Activated CD4-positive, CD25-positive, alpha-beta regulatory T cell treated with anti-CD3 and anti-CD28 coated beads, Interleukin-2, amount 50 U/mL, for 72 hours (primary cell): ENCODE measurements at regions not wholly inside any gene's neighbourhood (a gene's known extent, or its start where the extent isn't known, plus 50 kb on each side); places are given as distances from the start of the nearest gene placed in this dataset.
"Not testable (repeated sequence)": the region's sequence is repeated elsewhere in the genome, so short reads cannot be mapped to it uniquely, and the experiment has no call there.

Source experiments
- DNase-seq: peaks from one replicate; pipeline ENCODE4 v3.0.0; 2021

DNA sequence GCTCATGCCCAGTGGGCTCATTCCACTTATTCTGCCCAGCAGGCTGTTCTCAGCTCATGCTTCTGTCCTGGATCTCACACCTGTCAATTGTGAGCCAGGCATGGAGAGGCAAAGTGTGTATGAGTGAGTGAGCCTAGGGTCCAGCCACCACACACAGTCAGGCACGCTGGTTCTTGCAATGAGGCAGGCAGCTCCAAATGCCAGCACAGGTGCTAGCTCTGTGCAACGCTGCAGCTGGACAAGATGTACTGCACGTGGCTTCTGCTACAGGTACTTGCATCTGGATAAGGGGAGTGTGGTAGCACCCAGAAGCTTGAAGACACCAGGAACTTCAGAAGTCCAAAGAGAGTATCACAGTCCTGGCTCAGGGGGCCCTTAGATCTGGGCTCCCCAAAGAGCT is 1249.4 kb upstream of the IGFBP7 start:
- no peak for DNase-seq

DNA sequence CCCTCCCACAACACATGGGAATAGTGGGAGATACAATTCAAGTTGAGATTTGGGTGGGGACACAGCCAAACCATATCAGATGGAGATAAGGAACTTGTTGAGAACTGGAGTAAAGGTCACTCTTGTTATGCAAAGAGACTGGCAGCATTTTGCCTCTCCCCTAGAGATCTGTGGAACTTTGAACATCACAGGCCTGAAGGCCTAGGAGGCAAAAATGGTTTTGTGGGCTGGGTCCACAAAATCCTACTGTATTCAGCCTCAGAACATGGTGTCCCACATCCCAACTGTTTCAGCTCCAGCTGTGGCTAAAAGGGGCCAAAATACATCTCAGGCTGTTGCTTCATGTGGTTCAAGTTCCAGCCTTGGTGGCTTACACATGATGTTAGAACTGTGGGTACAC is 1247.8 kb upstream of the IGFBP7 start:
- DNase-seq, result no peak

DNA sequence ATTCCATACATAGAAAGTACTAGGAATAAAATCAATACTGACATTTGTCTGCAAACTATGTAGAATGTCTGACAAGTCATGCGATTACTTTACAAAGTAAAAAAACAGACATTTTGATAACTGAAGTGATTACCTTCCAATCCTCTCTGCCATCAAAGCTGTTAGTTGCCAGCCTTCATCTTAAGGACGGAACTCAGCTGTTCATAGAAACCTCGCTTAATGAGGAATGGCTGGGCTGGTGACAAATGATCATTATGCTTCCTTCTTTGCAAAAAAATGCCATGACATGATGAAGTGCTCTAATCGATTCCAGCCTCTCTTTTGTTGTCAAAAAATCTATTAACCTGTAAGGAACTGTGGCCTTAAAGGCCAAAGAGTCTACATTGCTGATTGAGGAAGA is 1214.9 kb upstream of the IGFBP7 start:
- DNase-seq, result no peak

DNA sequence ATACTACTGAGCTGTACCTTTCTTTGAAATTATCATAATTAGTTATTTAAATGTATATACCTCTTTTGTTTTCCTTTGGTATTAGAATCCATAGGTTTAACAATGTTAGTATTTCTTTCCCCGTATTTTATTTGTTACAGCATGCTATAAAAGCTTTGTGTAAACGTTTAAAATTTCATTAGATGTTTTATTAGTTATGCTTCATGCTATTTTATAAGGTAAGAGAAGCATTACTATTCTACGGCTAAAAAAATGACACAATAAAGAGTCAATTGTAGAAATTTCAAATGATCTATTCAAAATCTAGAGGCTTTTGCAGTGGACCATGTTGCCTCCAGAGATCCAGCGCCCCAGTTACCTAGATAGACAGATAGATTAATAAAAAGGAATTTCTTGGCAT is 1203.3 kb upstream of the IGFBP7 start:
- DNase-seq, result no peak

DNA sequence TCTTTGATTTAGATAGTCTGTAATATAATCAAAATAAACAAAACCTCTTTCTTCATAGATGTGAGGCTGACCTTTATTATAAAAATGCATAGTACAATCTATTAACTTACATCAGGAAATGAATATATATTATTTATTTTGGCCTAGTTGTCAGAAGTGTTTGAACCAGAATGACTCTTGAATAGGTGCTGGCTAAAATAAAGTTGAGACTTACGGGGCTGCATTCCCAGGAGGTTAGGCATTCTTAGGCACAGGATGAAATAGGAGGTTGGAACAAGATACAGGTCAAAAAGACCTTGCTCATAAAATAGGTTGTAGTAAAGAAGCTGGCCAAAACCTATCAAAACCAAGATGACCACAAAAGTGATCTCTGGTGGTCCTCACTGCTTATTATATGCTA is 1193.3 kb upstream of the IGFBP7 start:
- DNase-seq, result no peak

DNA sequence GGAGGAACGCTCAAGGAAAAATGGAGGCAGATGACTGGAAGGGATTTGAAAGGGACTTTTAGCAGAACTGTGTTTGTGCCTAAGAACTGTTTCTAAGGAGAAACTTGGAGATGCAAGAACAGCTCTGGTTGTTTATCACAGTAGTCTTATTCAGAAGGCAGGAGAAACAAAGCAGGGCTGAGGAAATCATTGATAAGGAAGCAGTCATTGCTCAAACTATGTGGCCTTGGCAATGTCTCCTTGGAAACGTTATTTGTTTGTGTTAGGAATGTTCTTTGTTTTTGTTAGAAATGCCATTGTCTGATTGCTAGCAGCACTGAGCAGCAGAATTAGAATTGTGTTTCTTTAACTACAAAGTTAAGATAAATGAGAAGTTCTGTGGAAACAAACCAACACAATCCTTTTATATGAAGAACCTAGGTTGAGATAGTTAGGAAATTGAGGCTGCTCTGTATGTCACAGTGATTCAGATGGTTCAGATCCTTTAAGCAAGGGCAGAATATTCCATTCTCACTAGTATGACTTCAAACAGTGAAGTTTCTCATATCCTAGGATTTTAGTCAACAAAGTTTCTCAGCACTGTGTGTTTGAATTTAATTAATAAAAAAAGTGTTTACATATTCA is 1191.3 kb upstream of the IGFBP7 start:
- DNase-seq, result no peak

DNA sequence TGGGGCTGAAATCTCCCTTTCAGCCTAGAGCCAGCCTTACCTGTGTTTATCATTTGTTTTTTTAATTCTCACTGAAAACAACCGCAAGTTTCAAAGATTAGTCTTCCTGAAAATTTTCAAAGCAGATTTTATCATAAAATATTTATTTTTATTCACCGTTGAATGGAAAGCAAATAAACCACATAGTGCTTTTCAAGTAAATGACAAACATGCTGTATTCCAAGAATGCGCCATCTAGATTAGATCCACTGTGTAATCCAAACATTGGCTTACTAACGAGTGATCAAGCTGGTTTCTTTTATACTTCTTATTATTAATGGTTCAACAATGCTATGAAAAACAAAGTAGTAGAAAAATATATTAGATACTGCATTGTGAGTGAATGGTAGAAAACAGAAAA is 1176.2 kb upstream of the IGFBP7 start:
- no peak for DNase-seq

DNA sequence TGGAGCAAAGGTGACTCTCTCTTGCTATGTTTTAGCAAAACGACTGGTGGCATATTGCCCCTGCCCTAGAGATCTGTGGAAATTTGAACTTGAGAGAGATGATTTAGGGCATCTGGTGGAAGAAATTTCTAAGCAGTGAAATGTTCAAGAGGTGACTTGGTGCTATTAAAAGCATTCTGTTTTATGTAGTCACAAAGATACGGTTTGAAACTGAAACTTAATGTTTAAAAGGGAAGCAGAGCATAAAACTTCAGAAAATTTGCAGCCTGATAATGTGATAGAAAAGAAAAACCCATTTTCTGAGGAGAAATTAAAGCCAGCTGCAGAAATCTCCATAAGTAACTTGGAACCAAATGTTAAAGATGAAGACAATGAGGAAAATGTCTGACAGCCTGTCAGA is 1170.7 kb upstream of the IGFBP7 start:
- not testable (repeated sequence) for DNase-seq

DNA sequence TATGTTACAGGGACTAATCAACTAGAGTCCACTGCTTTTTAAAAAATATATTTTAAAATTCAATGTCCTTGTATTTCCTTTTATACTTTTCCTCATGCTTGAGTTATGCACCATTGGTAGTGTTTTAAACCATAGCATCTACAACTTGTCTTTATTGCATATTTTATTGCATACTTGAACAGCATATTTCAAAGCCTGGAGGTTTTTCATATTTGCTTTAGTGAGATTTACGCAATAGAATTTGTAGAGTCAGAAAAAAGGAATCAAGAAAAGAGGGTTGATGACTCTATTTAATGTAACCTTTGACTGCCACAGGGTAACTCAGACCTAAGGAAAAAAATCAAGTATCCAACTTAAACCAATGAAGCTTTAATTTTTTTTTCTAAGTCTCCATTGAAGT is 1165.7 kb upstream of the IGFBP7 start:
- DNase-seq, result no peak

DNA sequence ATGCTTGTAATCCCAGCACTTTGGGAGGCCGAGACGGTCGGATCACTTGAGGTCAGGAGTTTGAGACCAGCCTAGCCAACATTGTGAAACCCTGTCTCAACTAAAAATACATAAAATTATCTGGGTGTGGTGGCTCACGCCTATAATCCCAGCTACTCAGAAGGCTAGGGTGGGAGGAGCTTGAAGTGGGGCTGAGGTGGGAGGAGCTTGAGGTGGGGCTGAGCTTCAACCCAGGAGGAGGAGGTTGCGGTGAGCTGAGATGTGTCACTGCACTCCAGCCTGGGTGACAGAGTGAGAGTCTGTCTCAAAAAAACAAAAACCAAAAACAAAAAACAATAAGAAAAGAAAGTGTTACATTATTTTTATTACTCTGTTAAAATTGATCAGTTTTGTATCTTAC is 1164.4 kb upstream of the IGFBP7 start:
- DNase-seq, result no peak

DNA sequence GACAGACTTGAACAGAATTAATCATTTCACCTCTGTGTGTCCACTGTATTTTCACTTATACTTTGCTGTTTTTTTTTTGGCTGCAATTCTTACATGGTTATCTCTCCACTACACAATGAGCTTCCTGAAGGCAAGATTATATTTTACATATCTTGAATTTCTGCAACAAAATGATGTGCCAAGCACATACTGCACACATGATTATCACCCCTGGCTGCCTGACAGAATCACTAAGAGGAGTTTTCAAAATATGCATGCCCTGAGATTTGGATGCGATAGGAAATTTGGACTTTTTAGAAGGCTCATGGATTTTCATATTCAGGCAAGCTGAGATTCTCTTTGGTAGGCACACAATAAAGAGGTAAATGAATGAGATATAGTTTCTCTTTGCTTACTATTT is 1162.1 kb upstream of the IGFBP7 start:
- no peak for DNase-seq

DNA sequence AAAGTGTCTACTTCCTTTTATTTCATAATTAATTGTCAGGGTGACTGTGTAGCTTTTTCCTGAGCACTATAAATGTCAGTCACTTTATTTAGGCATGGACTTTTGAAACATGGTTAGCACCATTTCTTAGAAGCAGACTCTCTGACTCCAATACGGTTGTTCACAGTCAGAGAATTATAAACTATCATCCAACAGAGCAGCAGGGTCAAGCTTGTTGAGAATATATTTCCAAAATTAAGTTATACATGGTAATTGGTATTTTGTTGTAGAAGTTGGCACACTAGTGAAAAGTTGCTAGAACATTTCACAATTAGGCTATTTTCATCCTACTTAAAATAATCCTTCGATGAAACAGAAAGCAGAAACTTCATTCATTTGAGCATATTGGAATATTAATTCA is 1155.5 kb upstream of the IGFBP7 start:
- no peak for DNase-seq

DNA sequence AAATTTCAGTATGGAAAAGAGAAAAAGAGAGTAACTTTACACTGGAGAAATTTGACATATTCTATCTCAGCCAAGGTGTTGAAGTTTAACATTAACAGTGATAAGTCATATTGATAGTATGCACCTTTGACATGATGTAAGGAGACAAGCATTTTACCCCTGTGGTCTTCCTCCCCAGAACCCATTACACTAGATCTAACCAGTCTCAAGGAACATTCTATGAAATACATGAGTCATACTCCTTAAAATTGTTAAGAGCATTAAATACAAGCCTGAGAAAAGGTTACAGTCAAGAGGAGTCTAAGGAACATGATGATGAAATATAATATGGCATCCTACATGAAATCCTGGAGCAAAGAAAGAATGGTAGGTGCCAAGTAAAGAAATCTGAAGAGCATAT is 1151.3 kb upstream of the IGFBP7 start:
- no peak for DNase-seq

DNA sequence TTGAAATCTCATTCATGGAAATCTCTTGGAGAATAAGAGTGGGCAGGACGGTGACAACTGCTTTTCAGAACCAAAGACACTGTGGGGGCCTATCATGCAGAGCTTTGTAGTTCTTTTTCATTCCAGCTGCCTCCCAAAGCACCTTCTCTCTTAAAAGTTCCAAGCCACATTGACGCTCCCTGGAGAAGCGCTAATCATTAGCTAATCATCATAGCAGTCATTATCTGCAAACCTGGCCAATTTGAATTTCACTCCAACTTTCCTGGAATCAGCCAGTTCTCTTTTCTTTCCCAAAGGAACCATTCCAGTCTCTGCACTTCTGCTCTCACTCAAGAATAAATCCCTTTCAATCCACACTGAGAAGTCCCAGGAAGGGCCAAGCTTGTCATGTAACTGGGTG is 1144.1 kb upstream of the IGFBP7 start:
- DNase-seq, result no peak

DNA sequence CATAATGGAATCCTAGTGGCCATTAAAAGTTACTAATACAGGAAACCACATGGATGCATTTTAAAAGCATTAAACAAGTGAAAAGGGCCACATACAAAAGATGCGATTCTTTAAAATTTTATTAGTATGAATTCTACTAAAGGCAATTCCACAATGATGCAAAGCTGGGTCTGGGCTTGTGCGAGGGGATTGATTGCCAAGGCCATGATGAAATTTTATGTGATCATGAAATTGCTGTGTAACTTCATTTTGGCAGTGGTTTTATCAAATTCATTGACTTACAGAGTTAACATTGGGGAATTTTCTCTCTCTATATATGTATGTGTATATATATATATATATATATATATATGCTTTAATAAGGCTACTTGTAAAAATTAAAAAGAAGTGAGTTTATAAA is 1142.5 kb upstream of the IGFBP7 start:
- DNase-seq, result no peak

DNA sequence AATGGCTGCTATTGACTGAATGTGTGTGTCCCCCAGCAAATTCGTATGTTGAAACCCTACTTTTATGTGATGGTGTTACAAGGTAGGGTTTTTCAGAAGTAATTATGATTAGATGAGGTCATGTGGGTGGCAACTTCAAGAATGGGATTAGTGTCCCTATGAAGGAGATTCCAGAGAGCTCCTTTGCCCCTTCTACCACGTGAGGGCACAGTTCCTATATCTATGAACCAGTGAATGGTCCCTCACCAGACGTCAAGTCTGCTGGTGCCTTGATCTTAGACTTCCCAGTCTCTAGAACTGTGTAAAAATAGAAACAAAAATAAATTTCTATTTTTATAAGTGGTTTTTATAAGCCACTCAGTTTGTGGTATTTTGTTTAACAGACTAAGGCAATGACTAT is 1137.6 kb upstream of the IGFBP7 start:
- no peak for DNase-seq

DNA sequence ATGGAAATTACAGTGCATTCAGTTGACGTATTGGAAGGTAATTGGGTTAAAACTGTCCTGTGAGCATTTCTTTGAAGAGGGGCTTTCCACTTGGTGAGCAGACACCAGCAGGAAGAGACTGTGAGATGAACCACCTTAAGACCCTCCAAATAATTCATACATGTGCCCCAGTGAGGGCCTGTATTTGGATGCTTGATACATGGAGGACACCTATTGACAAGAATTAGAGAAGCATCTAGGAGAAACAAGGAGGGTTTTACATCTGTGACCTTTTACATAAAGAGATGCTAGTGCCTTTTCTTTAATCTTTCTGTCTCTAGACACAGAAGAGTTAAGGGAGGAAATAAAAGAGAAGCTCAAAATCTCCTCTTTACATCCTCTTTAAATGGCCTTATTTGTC is 1115.3 kb upstream of the IGFBP7 start:
- no peak for DNase-seq

DNA sequence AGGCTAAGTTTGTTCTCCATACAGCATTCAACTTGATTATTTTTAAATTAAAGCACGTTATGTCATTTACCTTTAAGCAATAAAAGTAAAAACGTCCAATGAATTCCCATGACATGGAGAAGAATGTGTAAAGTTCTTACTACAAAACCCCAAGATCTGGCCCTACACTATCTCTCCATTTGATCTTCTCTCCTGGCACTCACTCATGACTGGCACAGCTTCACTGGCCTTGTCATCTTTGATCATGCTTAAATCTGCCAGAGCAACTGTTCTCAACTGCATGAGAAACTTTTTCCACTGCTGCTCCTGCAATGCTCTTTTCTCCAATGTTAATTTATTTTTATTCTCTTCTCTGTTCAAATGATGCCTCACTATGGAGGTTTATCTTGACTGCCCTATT is 1109.0 kb upstream of the IGFBP7 start:
- DNase-seq, result no peak

DNA sequence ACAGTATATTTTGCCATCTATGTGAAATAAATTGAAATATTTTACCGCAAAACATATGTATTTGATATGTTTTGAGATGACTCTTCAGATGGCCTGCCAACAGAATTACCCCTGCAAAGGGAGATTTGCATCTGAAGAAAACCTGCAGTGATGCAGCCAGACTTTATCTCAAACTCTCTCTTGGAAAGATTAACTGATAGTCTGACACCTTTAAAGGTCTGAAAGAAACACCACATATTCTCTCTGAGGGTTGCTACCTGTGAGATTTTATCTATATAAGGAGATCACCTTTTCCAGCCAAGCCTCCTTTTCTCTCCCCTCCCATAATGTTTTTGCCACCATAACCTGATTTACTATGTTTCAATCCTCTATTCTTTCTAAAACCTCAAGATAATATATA is 1106.3 kb upstream of the IGFBP7 start:
- DNase-seq, result no peak

DNA sequence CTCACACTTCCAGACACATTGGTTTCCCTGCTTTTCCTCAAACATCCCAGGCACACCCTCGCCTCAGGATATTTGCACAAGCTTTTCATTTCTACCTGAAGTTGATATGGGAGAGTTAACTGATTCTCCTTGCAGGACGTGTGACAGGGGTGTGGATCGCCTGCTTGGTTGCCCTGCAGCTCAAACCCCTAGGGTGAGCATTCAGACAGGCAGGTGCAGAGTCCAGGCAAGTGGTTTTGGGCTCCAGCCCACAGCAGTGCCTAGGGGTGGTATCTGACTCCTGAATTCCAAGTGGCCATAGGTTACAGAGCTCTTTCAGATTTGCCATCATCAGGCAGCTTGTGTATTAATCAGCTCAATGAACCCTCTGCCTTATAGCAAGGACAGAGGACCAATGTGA is 1104.2 kb upstream of the IGFBP7 start:
- DNase-seq, result no peak

DNA sequence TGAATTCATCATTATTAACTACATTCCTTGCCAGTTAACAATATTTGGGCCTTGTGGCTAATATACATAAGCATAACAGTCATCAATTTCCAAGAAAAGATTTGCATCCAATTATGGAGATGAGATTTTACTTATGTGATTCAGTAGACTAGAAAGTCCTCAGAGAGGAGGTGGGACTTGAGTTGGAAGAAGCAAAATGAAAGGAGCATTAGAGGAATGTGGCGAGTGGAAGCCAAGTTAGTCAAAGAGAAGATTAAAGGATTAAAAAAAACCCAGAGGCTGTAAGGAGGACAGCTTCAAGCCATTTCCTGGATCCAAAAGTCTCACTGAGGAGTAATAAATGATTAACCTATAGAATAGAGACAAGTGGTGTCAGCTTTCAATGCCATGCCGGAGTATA is 1099.4 kb upstream of the IGFBP7 start:
- no peak for DNase-seq

DNA sequence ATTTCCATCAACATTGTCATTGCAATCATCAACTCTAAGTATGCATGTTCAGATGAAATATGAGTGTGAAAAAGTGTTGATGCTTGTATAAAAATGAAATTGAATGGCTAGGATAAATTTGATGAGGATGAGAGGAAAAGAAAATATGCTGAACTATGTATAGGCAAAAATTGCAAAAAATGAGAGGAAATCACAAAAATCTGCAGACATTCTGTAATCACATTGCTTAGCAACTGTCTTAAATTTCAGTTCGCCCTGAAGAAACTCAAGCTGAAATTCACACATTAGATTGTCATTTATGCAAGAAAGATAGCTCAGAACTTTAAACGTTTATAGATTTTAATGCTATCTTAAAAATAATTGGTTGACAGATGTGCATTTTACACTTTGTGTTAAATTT is 1098.8 kb upstream of the IGFBP7 start:
- no peak for DNase-seq

DNA sequence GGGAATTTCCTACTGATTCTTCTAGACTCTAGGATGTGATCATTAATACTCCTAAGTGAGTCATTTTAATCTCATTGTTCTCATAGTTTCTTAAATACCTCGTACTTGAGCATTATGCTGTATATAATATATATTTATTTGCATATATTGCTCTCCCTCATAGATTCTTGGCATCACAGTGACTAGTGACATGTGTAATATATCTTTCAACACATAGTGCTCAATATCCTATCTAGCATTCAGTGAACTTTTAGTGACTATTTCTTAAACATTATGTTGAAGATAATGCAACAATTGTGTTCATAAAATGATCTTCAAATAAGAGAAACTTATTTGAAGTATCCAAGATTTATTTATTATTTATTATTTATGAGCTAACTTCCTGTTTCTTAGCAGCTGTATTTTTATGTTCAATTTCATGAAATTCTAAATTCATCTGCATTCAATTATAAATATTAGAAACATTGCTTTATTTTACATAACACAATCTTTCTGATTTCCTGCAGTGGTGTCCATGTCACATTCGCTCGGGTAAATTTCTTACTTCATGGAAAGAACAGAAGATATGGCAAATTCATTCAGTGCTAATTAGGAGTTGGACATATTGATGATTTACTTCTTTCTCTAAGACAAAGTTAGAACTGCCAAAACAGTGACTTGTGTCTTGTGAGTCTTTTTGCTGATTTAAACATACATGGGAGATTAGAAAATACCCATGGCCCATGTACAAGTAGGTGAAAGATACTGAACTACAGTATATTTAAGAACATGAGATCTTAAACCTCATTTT is 1095.5 kb upstream of the IGFBP7 start:
- DNase-seq, result no peak

DNA sequence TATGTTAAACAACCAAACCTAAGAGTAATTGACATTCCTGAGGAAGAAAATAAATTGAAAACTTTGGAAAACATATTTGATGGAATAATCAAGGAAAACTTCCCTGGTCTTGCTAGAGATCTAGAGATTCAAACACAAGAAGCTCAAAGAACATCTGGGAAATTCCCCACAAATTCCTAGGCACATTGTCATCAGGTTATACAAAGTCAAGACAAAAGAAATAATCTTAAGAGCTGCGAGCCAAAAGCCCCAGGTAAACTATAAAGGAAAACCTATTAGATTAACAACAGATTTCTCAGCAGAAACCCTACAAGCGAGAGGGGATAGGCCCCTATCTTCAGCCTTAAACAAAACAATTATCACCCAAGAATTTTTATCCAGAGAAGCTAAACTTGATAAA is 1082.0 kb upstream of the IGFBP7 start:
- no peak for DNase-seq

DNA sequence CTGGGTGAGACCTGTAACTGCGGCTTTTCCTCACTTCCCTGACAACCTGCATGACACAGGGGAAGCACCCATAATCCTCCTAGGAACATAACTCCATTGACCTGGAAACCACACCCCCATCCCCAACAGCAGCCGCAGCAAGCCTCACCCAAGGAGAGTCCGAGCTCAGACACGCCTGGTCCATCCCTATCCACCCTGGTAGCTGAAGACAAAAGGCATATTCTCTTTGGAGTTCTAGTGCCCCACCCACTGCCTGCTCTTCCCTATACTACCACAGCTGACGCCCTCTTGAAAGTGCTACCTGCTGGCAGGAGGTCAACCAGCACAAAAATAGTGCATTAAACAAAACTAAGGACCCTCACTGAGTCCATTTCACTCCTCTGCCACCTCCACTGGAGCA is 1080.9 kb upstream of the IGFBP7 start:
- no peak for DNase-seq
